Stimulated activated naive CD4-positive, alpha-beta T cell treated with Interleukin-2 at 50 U/mL for 16 hours (primary cell): ENCODE measurements at regions not wholly inside any gene's neighbourhood (a gene's known extent, or its start where the extent isn't known, plus 50 kb on each side); places are given as distances from the start of the nearest gene placed in this dataset.

Source experiments
- DNase-seq: peaks from one replicate; lab custom pipeline; 2025; lab: John Stamatoyannopoulos, UW

DNA sequence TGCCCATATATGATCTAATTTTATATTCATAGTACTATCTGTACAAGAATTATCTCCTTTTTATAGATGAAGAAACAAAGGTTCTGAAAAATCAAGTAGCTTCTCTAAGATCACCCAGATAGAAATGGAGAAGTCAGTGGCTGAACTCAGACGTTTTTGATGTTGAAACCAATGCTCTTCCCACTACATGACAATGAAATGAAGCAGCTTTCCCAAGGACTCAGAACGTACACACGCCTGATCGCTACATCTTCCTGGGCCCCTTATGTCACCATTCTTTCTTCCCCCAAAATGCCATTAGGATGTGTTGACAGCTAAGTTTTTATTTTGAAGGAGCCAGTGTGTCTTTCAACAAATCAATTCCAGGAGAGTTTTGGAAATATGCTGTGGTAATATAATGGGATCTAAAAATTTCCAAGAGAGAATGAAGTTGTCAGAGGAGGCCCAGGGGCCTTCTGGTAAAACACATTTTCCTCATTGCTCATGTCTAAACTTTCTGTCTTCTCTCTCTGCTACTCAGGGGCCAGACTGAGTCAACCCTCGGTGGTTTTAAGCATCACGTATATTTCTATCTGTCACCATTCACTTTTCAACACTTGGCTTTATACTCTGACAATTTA, 98.1 kb upstream of the COL21A1 start:
- no peak for DNase-seq

DNA sequence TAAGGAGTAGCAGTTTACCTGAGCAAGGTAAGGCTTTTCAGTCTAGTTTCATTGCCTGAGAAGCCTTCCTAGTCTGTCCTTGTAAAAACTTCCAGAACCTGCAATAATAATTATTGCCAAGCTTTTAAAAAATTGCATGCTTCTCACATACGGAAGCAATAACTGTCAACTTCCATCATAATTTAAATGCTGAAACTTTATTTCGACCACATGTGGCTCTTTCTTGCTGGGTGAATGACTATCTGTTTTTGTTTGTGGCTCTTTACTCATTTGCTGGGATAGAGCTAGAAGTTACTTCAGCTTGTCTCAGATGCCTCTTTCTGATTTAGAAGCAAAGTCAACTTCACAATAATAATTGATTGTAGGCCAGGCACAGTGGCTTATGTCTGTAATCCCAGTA, 95.9 kb upstream of the COL21A1 start:
- no peak for DNase-seq

DNA sequence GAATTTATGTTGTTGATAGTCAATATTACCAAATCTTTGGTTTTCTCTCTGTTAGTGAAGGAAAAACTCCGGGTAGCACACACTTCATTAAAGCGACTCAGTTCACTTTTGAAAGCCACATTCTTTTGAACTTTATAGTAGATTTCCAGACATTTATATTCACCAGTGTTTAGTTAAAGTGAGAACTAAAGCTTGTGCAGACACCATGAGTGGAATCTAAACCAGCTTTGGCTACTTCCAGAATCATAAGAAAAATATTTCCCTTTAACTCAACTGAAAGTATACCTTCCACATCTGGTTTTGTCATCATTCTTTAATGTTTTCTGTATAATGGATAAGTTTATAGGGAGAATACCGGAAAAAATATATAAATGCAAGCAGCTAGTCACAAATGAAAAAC, 92.1 kb upstream of the COL21A1 start:
- no peak for DNase-seq

DNA sequence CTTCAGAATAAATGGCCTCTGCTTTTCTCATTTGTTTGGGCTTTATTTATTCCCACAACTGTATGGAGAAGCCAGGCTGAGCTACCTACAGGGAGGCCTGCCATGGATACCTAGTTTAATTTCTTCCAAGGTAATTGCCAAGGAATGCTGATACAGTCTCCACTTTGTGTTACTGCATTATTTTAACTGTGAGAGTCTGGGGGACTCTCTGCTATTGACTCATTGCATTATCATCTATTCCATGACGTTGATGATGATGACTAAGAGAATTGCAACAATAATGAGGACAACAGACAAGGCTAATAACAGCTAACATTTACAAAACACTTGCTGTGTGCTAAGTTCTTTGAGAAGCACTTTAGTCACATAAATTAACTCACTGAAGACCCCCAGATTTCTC, 88.3 kb upstream of the COL21A1 start:
- no peak for DNase-seq

DNA sequence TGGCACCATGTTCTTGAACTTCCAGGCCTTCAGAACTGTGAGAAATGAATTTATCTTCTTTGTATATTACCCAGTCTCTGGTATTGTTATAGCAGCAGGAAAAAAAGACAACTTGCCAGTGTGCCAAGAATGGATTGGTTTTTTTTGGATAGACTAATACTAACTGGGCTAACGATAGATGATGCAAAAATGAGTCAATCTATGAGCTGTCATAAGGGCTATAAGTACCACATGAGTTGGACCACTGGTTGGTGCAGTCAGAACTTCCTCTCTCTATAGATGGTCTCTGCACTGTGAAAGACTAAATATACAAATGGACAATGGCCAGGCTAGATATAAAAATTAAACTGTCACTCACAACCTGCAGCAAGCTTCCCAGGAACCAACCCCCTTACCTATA, 87.6 kb upstream of the COL21A1 start:
- no peak for DNase-seq

DNA sequence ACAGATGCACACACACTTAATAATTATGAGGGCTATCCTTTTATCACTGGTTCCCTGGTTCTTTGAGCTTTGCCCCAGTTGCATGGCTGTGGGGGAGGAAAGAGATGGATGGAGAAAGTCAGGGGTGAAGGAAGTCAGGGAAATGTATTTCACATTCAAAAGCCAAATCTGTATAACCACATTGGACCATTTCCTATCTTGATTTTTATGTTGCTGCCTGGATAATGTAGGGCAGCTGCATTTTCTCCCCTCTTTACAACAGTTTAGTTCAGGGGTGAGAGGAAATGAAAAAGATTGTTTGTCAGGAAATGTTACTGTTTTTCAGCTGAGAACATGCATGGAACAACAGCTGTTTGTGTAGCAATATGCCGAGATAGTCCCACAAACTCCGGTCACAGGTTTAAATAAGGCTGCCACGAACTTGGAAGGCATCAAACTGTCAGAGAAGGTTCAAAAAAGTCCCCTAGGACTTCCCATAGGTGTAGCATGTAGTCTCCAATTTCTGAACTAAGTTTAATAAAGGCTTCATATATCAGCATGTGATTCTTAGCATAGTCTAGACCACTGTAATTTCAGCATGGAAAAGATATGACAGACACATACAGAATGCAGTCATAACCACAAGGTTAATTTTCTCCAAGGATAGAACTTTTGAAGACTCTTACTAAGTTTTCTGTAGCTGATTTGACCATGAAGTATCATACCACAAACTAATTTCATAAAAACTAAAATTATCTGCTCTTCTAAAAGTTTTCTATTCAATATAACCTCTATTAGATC, 82.1 kb upstream of the COL21A1 start:
- DNase-seq = no peak

DNA sequence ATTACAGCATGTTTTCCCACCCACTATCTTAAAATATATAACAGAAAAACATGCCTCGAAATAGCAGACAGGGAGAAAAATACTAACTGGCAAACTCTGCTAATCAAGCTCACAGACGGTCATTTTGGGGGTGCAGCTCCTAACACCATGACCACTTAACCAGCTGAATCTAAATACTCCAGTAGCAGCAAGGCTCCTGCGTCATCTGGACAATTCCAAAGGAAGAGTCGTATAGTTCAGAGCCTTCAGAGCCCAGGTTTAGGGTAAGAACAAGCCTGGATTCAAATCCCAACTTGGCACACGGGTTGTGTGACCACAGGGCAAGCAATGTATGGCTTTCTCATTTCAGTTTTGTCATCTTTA, 81.3 kb upstream of the COL21A1 start:
- no peak for DNase-seq

DNA sequence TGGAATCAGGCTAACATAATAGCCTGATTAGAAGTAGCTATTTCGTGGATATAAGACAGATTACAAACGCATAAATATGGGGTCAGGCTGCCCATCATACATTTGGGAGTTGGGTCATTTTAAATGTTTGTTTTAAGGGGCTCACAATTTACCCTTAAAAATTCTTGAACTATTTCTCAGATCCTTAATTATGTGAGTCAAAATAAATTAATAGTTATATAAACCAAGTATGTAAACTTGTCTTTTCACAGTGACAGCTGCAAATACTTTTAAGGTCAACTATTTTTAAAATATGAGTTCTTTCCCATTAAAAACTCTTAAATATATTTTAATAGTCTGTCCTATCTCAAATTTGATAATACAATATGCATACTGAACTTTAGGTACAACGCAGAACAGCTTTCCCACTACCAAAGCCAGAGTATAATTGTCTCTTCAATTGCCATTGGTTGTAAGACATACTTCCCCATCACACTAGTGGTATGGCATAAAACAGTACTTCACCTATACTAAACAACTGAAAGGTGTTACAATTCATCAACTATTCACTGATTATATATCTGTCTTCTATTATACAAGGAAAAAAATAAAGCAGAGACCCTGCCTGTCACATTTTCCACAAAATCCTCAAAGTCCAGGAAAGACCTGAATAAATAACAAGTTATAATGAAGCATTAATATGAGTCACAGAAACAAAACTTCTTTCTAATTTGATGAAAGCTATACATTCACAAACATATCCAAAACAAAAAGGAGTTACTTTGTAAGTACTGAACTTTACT, 80.8 kb upstream of the COL21A1 start:
- DNase-seq = no peak

DNA sequence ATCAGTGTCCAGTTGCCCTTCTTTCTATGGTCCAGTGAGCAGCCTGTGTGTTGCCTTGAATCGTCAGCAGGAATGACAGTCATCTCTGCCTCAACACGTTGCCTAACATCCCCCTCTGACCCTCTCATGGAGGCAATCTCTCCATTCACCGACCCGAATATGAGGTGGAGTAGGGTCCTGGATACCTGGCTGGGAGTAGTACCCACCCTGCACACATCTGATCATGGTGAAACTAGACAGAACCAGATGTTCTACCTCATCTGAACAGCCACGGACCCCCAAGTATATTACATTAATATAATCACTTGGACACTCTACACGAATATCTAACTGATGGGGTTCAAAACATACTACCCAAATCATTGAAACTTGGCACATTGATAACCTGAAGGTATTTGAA, 77.0 kb upstream of the COL21A1 start:
- no peak for DNase-seq

DNA sequence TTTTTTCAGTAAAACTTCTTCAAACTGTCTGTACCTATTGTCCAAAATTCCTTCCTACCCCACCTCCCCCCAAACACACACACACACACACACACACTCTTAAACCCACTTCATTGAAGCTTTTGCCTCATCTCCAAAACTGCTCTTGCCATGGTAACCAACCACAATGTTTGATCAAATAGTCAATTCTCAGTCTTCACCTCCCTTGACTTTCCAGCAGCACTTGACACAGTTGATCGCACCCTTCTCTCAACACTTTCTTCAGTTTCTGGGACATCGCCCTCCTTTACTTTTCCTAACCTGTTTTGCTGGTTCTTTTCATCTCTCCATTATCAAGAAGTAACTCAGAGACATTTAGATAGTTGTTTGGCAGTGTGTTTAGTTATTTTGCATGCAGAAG, 71.5 kb upstream of the COL21A1 start:
- no peak for DNase-seq

DNA sequence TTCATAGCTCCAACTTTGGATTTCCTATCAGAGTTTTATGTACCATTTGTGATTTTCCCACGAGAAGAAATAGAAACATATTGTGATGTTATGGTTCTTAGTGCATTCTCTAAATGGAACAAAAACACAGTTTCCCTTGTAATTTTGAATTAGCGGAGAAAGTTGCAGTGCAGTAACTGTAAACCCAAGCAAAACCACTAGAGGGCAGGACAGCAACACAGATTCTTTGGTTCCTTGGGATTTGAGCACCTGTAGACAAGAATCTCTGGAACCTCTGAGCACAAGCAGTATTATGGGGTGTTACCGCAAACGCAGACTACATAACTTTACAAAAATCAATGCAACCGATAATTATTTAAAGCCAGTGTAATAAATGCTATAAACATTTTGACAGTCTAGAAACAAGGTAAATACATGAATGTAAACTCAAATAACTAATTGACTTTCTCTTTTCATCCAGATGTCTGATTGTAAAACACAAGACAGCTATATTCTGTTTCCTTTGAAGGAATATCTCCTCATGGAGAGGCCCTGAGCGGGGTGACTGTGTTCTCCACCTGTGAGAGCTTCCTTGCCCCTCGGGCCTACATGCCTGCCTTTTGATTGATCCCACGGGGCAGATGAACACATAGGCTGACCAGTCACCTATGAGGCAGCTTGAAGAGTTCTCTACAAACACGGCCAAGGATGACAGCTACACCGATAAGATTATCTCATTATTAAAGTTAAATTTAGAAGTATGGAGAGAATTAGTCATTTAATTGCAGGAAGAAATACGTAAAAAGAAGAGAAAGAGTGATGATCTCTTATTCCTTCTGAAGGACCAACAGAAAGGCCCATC, 67.5 kb upstream of the COL21A1 start:
- no peak for DNase-seq

DNA sequence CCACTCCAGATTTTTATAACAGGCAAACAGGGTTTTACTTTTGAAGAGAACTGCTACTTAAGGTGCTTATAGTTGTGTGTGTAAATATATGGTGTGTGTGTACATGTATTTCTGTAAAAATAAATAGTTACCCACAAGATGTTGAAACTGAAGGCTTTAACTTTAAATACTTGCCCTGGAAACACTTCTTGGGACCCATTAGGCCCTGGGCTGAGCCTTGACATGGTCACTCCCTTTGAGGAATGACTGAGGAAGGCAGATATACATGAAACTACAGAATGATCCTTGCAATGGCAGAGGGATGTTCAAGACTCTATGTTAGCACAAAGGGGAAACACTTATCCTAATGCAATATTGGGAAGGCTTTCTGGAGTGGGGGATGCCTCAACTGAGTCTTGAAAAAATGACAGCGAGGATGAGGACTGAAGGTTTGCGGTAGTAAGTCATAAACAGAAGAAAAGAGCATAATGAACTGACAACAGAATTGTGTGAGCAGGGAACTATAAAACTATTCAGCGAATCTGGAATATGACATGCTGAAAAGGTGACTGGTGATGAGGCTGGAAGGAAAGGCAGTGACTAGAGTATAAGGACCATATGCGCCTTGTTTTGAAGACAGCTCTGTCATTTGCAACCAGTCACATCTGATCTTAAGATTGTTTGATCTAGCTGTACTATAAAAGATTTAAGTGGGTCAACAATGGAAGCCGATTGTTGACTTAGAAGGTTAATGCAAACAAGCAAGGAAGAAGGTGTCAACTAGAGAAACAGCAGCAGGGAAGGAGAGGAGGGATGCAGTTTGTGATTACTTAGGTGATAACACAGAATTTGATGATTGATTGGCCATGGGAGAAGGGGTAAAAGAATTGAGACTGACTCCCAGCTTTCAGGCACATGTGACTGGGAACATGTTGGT, 64.4 kb upstream of the COL21A1 start:
- DNase-seq = no peak

DNA sequence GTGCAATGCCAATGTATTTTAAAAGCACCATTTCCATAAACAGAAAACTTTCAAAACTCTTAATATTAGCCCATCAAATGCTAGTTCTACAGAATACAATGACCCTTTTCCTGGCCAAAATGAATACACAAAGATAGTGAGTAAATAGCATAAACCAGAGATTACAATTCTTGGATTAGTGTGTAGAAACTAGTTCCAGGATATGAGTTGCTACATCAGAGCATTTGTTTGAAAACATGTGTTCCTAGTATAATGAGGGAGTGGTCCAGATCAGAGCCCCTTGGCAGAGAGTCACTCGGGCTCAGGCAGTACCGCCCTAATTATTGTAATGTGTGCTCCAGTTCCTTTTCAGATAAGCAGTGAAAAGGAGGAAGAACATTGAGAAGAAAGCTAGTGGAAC, 63.7 kb upstream of the COL21A1 start:
- DNase-seq = no peak

DNA sequence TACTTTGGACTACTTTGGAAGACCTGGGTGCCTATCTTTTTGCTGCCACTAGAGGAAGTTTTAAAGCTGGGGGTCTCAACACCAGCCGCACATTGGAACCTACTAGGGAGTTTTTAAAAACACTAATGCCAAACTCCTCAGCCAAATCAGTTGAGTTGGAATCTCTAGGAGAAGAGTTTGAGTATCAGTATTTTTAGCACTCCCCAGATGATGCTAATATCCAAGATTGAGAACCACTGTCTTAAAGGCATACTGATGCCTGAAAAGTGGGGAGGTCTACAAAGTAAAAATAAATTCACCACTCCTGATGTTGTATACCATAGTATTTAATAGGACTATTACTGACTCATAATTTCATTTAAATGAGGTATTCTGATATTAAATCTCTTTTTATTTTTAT, 62.9 kb upstream of the COL21A1 start:
- DNase-seq = no peak

DNA sequence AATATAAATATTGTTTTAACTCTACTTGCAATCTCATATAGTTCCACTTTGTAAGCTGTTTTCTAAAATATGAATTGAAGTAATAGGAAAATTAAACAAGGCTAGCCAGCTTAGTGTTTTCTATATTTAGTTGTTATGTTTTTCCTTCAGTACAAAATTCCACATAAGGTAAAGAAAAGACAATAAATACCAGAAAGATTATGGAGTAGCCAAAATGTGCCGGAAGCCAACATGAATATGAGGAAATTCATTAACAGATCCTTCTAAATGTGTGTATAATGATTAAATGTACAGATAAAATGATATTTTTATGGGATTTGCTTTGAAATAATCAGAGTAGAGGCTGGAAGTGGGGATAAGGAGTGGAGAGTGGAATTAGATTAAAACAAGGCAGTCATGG, 52.5 kb upstream of the COL21A1 start:
- no peak for DNase-seq

DNA sequence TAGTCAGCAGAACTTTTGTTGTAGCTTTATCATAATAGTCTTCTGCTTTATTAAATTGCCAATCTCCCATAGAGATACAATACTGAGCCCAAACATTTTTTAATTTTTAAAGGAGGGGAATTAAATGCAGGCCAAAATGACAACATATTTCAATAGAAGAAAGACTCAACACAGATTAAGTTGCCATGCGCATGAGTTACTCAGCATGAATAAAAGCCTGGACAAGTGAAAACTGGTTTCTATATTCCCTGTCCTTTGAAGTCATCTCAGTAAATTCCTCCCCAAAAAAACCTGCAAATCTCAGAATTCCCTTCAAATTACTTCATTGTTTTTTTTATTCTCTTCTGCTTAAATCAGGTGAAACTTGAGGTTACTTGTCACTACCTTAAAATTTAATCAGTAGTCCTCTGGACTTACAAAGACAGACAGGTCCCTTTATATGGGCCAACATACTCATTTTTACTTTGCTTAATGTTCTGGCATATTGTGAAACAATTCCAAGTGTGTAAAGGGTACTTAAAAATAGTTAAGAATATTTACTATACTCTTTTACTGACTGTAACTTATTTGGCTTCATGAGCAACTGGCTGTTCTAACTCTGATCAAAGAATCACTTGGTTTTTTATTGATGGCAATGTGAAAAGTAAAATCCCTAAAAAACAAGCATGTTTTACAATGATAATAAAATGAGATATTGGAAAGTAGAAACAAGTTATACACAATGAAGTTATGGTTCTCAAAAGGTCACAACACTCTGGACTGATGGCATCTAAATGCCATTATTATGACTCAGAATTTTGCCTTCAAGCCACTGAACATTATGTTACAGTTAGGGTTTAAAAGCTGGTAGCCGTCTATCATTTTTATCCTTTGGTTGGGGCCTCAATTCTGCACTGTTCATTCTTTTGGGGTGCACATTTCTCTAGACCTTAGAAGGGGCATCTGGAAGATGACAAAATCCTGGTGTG, 49.9 kb upstream of the COL21A1 start:
- DNase-seq = no peak
